ENCODE measurements at regions not wholly inside any gene's neighbourhood (a gene's known extent, or its start where the extent isn't known, plus 50 kb on each side); places are given as distances from the start of the nearest gene placed in this dataset.

DNA sequence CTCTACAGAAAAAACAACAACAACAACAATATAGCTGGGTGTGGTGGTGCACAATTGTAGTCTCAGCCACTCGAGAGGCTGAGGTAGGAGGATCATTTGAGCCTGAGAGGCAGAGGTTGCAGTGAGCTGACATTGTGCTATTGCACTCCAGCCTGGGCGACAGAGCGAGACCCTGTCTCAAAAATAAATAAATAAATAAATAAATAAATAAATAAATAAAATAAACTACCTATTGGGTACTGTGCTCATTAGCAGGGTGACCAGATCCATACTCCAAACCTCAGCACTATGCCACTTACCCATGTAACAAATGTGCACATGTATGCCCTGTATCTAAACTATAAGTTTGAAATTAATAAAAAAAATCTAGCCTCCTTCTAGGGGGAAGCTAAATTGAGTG lies 369.4 kb upstream of the AJAP1 start:
- intact Hi-C loops (cut with micrococcal nuclease): no loop called here
- dilution Hi-C loops (cut with MboI; ENCODE audit: extremely low pct_ligation_motif_present, low sequenced_read_pairs): no loop called here
- H3K79me2 ChIP-seq (ENCODE audit: control insufficient read depth, insufficient read depth, low read length): no peaks in the 10 kb centered on the region
- H2AFZ ChIP-seq (ENCODE audit: low read depth, low read length): no peak overlapping the region
- no peaks in the 10 kb centered on the region for H4K20me1 ChIP-seq (replicated peaks; ENCODE audit: control insufficient read depth, extremely low read depth, insufficient read depth, low read length)
- ChIA-PET POLR2A (no interaction called here), CTCF (no interaction called here)
- no peak overlapping the region for H3K4me2 ChIP-seq (ENCODE audit: insufficient read depth, low read length)
- BruUV-seq (replicated peaks): no TSS peak
- TF ChIP-seq EZH2 (IDR thresholded peaks at IDR 0.05; ENCODE audit: borderline replicate concordance, low read depth, low read length, severe bottlenecking): no peak
- TF ChIP-seq, protein P1, sequence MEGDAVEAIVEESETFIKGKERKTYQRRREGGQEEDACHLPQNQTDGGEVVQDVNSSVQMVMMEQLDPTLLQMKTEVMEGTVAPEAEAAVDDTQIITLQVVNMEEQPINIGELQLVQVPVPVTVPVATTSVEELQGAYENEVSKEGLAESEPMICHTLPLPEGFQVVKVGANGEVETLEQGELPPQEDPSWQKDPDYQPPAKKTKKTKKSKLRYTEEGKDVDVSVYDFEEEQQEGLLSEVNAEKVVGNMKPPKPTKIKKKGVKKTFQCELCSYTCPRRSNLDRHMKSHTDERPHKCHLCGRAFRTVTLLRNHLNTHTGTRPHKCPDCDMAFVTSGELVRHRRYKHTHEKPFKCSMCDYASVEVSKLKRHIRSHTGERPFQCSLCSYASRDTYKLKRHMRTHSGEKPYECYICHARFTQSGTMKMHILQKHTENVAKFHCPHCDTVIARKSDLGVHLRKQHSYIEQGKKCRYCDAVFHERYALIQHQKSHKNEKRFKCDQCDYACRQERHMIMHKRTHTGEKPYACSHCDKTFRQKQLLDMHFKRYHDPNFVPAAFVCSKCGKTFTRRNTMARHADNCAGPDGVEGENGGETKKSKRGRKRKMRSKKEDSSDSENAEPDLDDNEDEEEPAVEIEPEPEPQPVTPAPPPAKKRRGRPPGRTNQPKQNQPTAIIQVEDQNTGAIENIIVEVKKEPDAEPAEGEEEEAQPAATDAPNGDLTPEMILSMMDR (IDR thresholded peaks at IDR 0.05; ENCODE audit: extremely low read depth in 1 of 2, insufficient read depth in 1 of 2, low read depth in 1 of 2, low read length in 2 of 2): no peak
- no peak for TF ChIP-seq MYC (IDR thresholded peaks at IDR 0.05; ENCODE audit: low read depth, low read length)
- no peak for TF ChIP-seq FOS (IDR thresholded peaks at IDR 0.05; ENCODE audit: borderline replicate concordance, insufficient read depth, low read length)
- TF ChIP-seq GATA2 (IDR thresholded peaks at IDR 0.05; ENCODE audit: insufficient read depth, insufficient read length, low read depth, low read length): no peak
- no peak for TF ChIP-seq POLR2AphosphoS5 (IDR thresholded peaks at IDR 0.05; ENCODE audit: insufficient read depth, low read depth, low read length)
- TF ChIP-seq, protein P2, sequence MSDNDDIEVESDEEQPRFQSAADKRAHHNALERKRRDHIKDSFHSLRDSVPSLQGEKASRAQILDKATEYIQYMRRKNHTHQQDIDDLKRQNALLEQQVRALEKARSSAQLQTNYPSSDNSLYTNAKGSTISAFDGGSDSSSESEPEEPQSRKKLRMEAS (IDR thresholded peaks at IDR 0.05; ENCODE audit: insufficient read depth, insufficient read length): no peak
- TF ChIP-seq JUN (IDR thresholded peaks at IDR 0.05; ENCODE audit: borderline replicate concordance, insufficient read depth, insufficient read length, low read depth): no peak
- no peak for TF ChIP-seq POLR2A (IDR thresholded peaks at IDR 0.05; ENCODE audit: low read depth, low read length)
- no peak overlapping the region for H3K4me3 ChIP-seq (replicated peaks in 1 of 3; ENCODE audit: insufficient read depth in 1 of 3, low read depth in 1 of 3, low read length in 3 of 3)
- no peak for DNase-seq (ENCODE audit: low read depth, low spot score)
- FAIRE-seq: no peak
- no peak overlapping the region for H3K27ac ChIP-seq (ENCODE audit: insufficient read depth, low read depth, low read length)
- H3K9me1 ChIP-seq (replicated peaks; ENCODE audit: control insufficient read depth, extremely low read depth, insufficient read depth, low read length): no peaks in the 10 kb centered on the region
- H3K9ac ChIP-seq (replicated peaks; ENCODE audit: extremely low read depth, insufficient read depth, low read length): no peak overlapping the region
- no peaks in the 10 kb centered on the region for H3K27me3 ChIP-seq (ENCODE audit: control insufficient read depth in 2 of 2, insufficient read depth in 2 of 2, low read length in 2 of 2)
- no peaks in the 10 kb centered on the region for H3K4me1 ChIP-seq (ENCODE audit: control insufficient read depth, extremely low read depth, insufficient read depth, low read length)
- H3K9me3 ChIP-seq (replicated peaks; ENCODE audit: control insufficient read depth, insufficient read depth, low read length): peaks cover 4% of the 10 kb centered on the region
- no peaks in the 10 kb centered on the region for H3K36me3 ChIP-seq (ENCODE audit: control insufficient read depth in 2 of 2, extremely low read depth in 1 of 2, insufficient read depth in 2 of 2, low read length in 2 of 2)
